ENCODE measurements at regions not wholly inside any gene's neighbourhood (a gene's known extent, or its start where the extent isn't known, plus 50 kb on each side); places are given as distances from the start of the nearest gene placed in this dataset.
"Not testable (repeated sequence)": the region's sequence is repeated elsewhere in the genome, so short reads cannot be mapped to it uniquely, and the experiment has no call there.

DNA sequence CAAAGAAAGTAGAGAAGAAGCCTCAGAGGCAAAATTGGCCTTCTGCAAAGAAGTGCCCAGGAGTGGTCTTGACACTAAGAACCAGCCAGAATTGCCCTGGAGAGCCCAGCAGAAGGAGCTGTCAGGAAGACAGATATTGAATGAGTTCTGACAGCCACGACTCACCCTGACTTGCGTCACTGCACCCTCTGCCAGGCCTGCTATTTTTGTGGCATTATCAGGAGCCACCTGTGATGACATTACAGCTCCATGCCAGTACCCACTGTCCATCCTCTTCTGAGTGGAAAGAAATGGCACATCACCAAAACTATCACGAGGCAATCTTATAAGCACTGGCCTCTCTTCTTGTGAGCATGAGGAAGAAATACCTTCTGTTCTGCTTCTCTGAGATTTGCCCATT is 67.7 kb downstream of the SMIM20 start:
- no peak for FAIRE-seq

- FAIRE-seq, result no peak
Observed at GRCh38 chr4:25982962-25983361, 68.9 kb downstream of the SMIM20 start.

GRCh38 chr4:25984266-25984665 is 70.2 kb downstream of the SMIM20 start:
- FAIRE-seq, result no peak

DNA sequence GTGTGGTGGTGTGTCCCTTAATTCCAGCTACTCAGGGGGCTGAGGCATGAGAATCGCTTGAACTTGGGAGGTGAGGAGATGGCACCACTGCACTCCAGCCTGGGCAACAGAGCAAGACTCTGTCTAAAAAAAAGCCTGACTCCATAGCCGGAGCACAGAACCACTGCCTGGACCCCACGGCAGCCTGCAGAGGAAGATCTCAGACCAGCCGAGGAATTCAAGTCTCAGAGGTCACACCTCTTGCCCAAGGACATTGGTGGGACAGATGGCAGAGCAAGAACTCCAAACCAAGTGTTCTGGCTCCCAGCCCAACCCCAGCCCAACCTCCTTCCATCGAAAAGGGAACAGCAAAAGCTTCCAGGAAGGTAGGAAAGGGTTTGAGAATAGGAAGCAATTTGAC is 70.8 kb downstream of the SMIM20 start:
- FAIRE-seq, result no peak

DNA sequence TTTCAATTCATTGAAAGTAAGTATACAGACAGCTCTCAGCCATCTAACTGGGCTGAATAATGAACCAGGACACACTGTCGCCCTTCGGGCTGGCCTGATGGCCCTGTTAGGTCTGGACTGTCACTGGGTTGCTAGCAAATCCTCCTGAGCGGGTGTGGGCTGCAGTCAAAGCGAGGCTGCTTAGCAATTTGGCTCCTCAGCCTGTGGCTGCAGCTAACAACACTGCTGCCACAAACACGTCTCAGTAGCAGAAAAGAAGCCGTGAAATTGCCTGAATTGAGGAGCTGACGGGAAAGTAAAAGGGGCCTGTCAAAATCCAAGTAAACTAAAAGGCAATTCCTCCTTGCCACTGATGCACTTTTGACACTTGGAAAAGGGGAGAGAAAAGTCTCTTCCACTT is 72.8 kb downstream of the SMIM20 start:
- FAIRE-seq, result no peak

DNA sequence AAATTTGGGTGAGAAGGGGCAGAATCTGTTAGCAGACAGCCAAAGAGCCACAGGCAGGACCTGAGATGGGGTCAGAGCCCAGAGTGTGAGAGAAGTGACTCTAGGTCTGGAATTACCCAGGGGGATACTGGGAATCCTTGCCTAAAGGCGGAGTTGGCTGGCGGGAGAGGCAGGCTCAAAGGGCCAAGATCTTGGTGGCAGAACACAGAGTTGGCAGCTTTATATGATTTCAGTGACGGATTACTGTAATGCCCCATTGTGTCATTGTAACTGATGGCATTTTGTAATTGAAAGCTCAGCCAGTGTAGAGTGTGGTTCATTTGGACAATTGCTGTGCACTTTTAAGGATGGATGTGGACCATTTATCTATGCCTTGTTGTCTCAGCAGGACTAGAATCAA is 77.3 kb downstream of the SMIM20 start:
- FAIRE-seq, result no peak

DNA sequence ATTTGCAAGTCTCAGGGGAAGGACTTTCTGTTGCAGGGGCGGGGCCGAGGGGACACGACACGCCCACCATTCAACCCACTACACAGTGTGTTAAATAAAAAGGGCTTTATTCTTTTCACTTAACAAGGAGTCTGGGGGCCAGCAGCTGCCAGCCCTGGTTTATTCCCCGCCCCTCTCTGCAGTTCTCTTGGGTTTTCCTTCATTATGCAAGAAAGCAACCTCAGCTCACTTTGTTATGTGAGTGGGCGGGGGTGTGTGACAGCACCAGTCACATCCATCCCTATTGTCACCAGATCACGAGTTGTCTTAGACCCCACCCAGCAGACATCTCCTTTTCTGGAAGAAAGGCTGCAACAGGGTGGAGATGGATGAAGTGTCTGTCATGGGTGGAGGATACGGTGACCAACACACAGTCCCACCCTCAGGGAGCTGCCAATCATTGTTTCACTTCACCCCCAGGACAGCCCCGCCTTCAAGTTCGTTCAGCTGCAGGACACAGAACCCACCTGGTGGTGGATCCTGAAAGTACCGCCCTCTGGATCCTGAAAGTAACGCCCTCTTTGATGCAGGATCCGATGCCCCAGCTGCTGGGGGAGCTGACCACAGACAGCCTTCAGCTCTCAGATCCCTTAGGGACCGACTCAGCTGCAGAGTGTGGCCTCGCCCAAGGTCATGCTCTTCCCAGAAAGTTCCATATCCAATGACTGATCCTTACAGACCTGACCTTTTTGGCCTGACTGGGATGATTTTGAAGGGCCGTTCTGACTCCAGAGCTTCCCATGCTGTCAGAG is 79.6 kb downstream of the SMIM20 start:
- FAIRE-seq, result no peak

DNA sequence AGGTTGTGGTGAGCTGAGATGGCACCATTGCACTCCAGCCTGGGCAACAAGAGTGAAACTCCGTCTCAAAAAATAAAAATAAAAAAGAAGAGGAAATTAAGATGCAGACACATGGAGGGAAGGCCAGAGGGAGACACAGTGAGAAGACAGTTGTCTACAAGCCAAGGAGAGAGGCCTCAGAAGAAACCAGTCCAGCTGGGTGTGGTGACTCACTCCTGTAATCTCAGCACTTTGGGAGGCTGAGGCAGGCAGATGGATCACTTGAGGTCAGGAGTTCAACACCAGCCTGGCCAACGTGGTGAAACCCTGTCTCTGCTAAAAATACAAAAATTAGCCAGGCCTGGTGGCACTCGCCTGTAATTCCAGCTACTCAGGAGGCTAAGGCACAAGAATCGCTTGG is 80.6 kb downstream of the SMIM20 start:
- not testable (repeated sequence) for FAIRE-seq

- FAIRE-seq, result no peak
Observed at GRCh38 chr4:26000274-26000950, 86.4 kb downstream of the SMIM20 start.

GRCh38 chr4:26001413-26001812 is 87.4 kb downstream of the SMIM20 start:
- FAIRE-seq, result no peak

DNA sequence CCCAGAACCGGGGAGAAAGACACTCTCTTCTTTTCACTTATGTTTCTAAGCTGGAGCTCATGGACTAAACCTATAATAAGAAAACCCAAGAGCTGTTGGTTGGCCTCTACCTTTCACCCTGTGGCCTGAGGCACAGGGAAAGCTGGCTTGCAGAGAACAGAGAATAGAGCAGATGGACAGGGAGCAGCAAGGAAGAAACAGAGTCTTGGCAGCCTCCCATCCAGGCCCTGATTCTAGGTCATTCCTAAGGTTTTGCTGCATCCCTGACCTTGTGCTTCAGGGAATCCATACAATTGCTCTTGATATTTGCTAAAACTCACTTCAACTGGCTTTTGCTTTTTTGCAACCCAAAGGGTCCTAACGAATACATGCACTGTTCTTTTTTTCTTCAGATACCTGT is 87.8 kb downstream of the SMIM20 start:
- FAIRE-seq, result no peak

- FAIRE-seq, result no peak
Observed at GRCh38 chr4:26003056-26003455, 89.0 kb downstream of the SMIM20 start.

DNA sequence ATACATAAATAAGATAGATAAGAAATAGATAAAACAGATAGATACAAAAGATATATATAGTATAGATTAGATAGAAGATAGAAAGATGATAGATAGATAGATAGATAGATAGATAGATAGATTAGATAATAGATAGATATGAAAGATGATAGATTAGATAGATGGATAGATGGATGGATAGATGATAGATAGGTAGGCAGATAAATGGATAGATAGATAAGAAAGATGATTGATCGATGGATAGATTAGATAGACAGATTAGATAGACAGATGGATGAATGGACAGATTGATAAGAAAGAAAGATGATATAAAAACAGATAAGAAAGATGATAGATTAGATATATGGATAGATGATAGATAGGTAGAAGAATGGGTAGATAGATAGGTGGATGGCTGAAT is 90.3 kb downstream of the SMIM20 start:
- FAIRE-seq, result no peak

DNA sequence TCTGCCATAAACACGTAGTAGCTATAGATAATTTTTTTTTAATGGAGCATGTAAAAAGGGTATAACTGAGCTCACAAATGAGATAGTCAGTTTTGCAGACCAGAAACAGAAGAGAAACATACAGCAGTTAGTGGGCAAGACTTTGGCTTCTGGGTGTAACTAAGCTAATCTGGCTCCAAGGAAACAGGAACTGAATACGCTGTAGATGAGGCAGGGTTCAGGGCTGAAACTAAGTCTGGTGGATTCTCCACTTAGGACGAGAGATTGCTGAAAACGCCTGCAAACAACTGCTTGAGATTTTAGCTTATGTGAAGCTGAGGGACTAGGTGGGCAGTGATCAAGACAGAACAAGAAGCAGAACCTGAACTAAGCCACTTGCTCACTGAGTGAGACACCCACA is 91.7 kb downstream of the SMIM20 start:
- FAIRE-seq, result no peak

DNA sequence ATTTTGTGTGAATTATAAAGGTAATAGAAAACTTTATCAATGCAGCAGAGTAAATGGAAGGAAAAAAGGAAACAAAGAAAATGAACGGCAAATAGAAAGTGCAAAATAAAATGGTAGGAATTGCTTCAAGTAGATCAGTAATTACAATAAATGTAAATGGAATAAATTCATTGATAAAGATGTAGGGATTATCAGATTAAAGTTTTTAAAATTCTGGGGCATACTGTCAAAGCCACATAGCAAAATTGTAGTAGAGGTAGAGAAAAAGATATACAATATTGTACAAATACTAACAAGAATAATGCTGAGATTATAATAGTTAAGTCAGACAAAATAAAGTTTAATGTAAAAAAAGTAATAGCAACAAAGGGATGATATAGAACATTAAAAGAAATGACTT is 94.7 kb downstream of the SMIM20 start:
- peak; percentile 84 for FAIRE-seq

DNA sequence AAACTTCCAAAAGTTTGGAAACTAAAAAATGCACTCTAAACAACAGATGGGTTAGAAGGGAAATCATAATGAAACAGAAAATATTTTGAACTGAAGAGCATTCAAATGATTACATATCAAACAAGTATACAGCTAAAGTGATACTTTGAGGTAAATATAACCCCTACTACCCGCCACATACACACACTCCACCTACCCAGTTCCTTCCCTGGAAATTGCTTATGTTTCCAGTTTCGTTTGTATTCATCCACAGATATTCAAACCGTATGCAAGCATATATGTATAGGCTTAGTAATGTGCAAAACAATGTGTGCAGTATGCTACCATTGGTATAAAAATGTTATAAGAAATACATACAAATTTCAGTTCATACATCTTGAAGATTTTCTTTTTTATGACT is 95.5 kb downstream of the SMIM20 start:
- no peak for FAIRE-seq

- FAIRE-seq, result no peak
Observed at GRCh38 chr4:26010304-26010703, 96.3 kb downstream of the SMIM20 start.

- FAIRE-seq, result no peak
Observed at GRCh38 chr4:26013629-26014028, 99.6 kb downstream of the SMIM20 start.

DNA sequence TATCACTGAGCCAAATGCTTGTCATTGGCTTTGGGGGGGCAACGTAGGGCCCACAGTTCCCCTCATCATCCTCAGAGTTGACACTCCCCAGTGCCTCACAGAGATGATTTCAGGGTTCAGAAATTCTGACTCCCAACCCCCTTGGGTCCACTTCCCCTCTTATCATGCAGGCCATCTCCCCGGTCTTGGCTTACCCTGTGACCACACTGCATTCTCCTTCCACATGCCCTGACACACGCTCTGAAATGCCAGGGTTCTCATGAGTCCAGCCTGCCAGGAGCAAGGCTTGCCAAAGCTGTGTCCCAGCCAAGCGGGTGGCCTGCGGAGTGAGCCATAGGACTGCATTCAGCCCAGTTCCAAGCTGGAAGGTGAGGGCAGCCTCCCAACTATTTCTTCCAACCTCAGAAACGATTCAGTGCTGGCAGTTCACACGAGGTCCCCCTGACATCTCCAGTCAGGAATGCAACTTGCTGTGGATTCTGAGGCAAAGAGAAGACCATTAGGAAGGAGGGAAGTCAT is 101.2 kb downstream of the SMIM20 start:
- no peak for FAIRE-seq

DNA sequence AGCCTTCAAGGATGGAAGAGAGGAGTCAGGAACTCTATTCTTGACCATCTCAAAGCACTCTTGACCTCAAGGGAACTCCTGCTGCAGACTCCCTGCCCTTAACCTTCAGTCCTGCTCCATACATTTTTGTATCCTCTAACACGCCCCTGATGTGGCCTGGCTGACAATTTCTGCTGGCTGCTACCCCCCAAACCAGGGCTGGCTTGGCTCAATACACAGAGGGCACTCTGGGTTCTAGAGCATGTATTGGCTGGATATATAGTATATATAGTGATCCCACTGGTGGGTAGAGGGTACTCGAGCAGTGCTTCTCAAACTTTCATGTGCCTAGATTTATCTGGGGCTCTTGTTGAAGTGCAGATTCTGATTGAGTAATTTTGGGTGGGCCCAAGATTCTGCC is 101.9 kb downstream of the SMIM20 start:
- no peak for FAIRE-seq

DNA sequence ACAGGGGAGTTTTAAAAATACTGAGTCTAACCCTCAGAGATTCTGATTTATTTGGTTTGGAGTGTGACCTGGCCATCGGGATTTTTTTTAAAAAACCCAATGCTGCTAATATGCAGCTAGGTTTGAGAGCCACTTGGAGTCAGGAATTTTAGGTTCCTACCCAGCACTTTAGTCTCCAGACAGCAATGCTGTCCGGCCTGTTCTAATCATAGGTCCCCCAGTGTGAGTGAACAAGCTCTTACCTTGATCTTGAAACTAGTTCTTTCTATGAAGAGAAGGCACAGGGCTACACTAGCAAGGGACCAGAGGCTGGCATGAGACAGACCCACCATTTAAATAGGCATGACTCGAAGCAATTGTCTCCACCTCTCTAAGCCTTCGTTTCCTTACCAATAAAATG is 103.5 kb downstream of the SMIM20 start:
- FAIRE-seq, result no peak

DNA sequence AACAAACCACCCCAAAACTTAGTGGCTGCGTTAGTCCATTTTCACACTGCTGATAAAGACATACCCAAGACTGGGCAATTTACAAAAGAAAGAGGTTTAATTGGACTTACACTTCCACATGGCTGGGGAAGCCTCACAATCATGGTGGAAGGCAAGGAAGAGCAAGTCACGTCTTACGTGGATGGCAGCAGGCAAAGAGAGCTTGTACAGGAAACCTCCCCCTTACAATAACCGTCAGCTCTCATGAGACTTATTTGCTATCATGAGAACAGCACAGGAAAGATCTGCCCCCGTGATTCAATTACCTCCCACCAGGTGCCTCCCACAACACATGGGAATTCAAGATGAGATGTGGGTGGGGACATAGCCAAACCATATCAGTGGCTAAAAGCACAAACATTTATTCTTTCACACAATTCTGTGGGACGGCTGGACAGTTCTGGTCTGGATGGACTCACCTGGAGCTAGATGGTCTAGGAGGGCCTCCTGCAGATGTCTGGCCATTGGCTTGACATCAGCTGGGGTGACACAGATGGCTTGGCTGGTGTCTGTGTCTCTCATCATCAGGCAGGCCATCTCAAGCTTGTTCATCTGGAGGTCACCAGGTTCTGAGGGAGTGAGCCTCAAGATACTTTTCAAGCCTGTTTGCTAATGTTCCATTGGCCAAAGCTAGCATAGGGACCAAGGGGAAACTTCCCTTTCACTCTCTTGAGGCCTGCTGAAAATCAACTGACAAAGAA is 104.1 kb downstream of the SMIM20 start:
- not testable (repeated sequence) for FAIRE-seq

- no peak for FAIRE-seq
Observed at GRCh38 chr4:26020083-26020668, 106.2 kb downstream of the SMIM20 start.

All from islet of Langerhans (tissue), 1 donor.